Upper lobe of right lung (tissue), 1 donor: ENCODE measurements at regions not wholly inside any gene's neighbourhood (a gene's known extent, or its start where the extent isn't known, plus 50 kb on each side); places are given as distances from the start of the nearest gene placed in this dataset.

Source experiments
- ATAC-seq: fragments of 200-7000 bp; cut with Tn5 transposase; one replicate; pipeline ENCODE4 v1.9.1; 2020; ENCODE audit warnings: mild to moderate bottlenecking, moderate library complexity
- DNase-seq: peaks from one replicate; pipeline ENCODE4 v3.0.0-alpha.2; 2020
- H3K27ac ChIP-seq: fragments of 200-600 bp; one replicate; pipeline ENCODE4 v1.8.0; 2022
- H3K27me3 ChIP-seq: fragments of 200-600 bp; one replicate; pipeline ENCODE4 v1.8.0; 2022; ENCODE audit warnings: mild to moderate bottlenecking
- H3K36me3 ChIP-seq: fragments of 200-600 bp; one replicate; pipeline ENCODE4 v1.8.0; 2022
- H3K4me1 ChIP-seq: fragments of 200-600 bp; one replicate; pipeline ENCODE4 v1.8.0; 2022
- H3K4me3 ChIP-seq: fragments of 200-600 bp; one replicate; pipeline ENCODE4 v1.8.0; 2022; ENCODE audit warnings: mild to moderate bottlenecking
- H3K9me3 ChIP-seq: fragments of 200-600 bp; one replicate; pipeline ENCODE4 v1.8.0; 2022
- CTCF ChIP-seq: fragments of 200-600 bp; IDR thresholded peaks from one replicate; pipeline ENCODE4 v1.8.0; 2022; ENCODE audit warnings: antibody characterized with exemption
- intact Hi-C: fragments of 100-400 bp; cut with DNase I; formaldehyde crosslinking; loops from one replicate; pipeline ENCODE4 v1.11.0; 2022
- donor health status: DM: no; HTN: yes; CAD: no; lungs with severe emphysema.

DNA sequence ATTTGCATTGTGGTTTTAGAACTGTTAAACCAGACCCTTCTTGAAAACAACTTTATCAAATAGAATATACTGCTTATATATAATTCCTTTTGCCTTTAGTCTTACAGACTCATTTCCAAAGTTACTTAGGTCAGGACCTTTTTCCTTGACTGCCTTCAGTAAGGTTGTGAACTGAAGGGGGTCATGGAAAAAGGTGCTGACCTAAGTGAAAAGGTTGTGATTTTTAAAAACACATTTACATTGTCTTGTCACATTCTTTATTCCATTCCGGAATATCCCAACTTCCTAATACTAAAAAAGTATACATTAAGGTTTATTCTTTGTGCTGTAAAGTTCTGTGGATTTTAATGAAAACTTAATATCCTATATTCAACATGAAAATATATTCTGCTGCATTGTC, 581.4 kb downstream of the SOCS6 start:
- ATAC-seq (no peak), DNase-seq (no peak)
- H3K36me3 ChIP-seq: no peaks in the 10 kb centered on the region
- no peak overlapping the region for H3K4me3 ChIP-seq
- H3K4me1 ChIP-seq: no peaks in the 10 kb centered on the region
- no peak for TF ChIP-seq CTCF
- H3K9me3 ChIP-seq: no peaks in the 10 kb centered on the region
- H3K27ac ChIP-seq: no peak overlapping the region
- H3K27me3 ChIP-seq: no peaks in the 10 kb centered on the region
- intact Hi-C loops: no loop called here

GRCh38 chr18:70848329-70848728, 559.5 kb downstream of the SOCS6 start:
- Histone ChIP-seq H3K36me3 (no peaks in the 10 kb centered on the region), H3K27me3 (no peaks in the 10 kb centered on the region), H3K27ac (no peak overlapping the region), H3K4me3 (no peak overlapping the region), H3K9me3 (no peaks in the 10 kb centered on the region), H3K4me1 (no peaks in the 10 kb centered on the region)
- intact Hi-C loops: no loop called here
- ATAC-seq (no peak), DNase-seq (no peak)
- TF ChIP-seq CTCF: no peak

GRCh38 chr18:70840649-70841048, 551.8 kb downstream of the SOCS6 start:
- TF ChIP-seq CTCF: no peak
- H3K27me3 ChIP-seq: no peaks in the 10 kb centered on the region
- H3K36me3 ChIP-seq: no peaks in the 10 kb centered on the region
- intact Hi-C loops: no loop called here
- no peak overlapping the region for H3K4me3 ChIP-seq
- no peak overlapping the region for H3K27ac ChIP-seq
- DNase-seq (no peak), ATAC-seq (no peak)
- no peaks in the 10 kb centered on the region for H3K4me1 ChIP-seq
- no peaks in the 10 kb centered on the region for H3K9me3 ChIP-seq

DNA sequence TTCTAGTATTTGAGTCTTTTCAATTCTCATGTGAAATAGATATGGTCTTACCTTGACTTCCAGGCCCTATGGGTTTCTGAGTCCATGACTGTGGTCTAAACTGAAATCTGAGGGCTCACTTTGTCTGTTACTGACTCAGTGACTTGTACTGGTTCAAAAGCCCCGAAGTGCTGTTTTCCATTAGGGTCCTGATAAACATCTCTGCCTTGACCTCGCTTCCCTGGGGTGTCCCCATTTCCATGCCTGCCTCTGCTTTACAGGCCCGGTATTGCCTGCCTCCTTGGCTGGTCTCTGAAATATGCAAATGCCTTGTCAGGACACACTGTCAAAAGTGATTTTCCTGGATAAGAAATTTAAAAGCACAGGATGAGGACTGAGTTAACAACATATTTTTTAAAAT, 538.8 kb downstream of the SOCS6 start:
- H3K27ac ChIP-seq: no peak overlapping the region
- H3K27me3 ChIP-seq: no peaks in the 10 kb centered on the region
- H3K4me1 ChIP-seq: no peaks in the 10 kb centered on the region
- no peak for ATAC-seq
- intact Hi-C loops: no loop called here
- no peaks in the 10 kb centered on the region for H3K9me3 ChIP-seq
- H3K4me3 ChIP-seq: no peak overlapping the region
- H3K36me3 ChIP-seq: no peaks in the 10 kb centered on the region
- TF ChIP-seq CTCF: no peak
- no peak for DNase-seq

GRCh38 chr18:70826571-70826970, 537.7 kb downstream of the SOCS6 start:
- H3K9me3 ChIP-seq: no peaks in the 10 kb centered on the region
- H3K4me3 ChIP-seq: no peak overlapping the region
- H3K27ac ChIP-seq: no peak overlapping the region
- ATAC-seq (no peak), DNase-seq (no peak)
- intact Hi-C loops: no loop called here
- no peak for TF ChIP-seq CTCF
- H3K27me3 ChIP-seq: no peaks in the 10 kb centered on the region
- H3K4me1 ChIP-seq: no peaks in the 10 kb centered on the region
- no peaks in the 10 kb centered on the region for H3K36me3 ChIP-seq

- Histone ChIP-seq H3K27ac (no peak overlapping the region), H3K4me3 (no peak overlapping the region), H3K9me3 (no peaks in the 10 kb centered on the region), H3K36me3 (no peaks in the 10 kb centered on the region), H3K27me3 (no peaks in the 10 kb centered on the region), H3K4me1 (no peaks in the 10 kb centered on the region)
- TF ChIP-seq CTCF: no peak
- no peak for DNase-seq
- no peak for ATAC-seq
- intact Hi-C loops: no loop called here
These were observed 533.8 kb downstream of the SOCS6 start for GRCh38 chr18:70822691-70823090.
